Mesendoderm (in vitro differentiated cells): ENCODE measurements at regions not wholly inside any gene's neighbourhood (a gene's known extent, or its start where the extent isn't known, plus 50 kb on each side); places are given as distances from the start of the nearest gene placed in this dataset.

Source experiments
- DNase-seq: peaks from one replicate; pipeline ENCODE4 v3.0.0; 2013
- H2AK5ac ChIP-seq: 2 replicates; pipeline ENCODE4 v1.6.1; 2013; ENCODE audit warnings: low read length, inconsistent platforms
- H2BK120ac ChIP-seq: 2 replicates; pipeline ENCODE4 v1.6.1; 2013; ENCODE audit warnings: low read depth, mild to moderate bottlenecking, low read length, moderate library complexity, mixed read lengths
- H2BK15ac ChIP-seq: replicated peaks from 2 replicates; pipeline ENCODE4 v1.6.1; 2013; ENCODE audit warnings: low read depth, mild to moderate bottlenecking, moderate library complexity
- H2BK5ac ChIP-seq: 2 replicates; pipeline ENCODE4 v1.6.1; 2013; ENCODE audit warnings: low read length, inconsistent platforms
- H3K18ac ChIP-seq: 2 replicates; pipeline ENCODE4 v1.6.1; 2013; ENCODE audit warnings: mild to moderate bottlenecking, low read length, mixed read lengths
- H3K23ac ChIP-seq: one replicate; pipeline ENCODE4 v1.6.1; 2013; ENCODE audit warnings: low read length
- H3K27ac ChIP-seq: 2 replicates; pipeline ENCODE4 v1.5.1; 2013; ENCODE audit warnings: low read depth, mild to moderate bottlenecking, inconsistent platforms, low read length, moderate library complexity
- H3K27me3 ChIP-seq: 2 replicates; pipeline ENCODE4 v1.6.1; 2013; ENCODE audit warnings: low read length, control low read depth, mild to moderate bottlenecking, inconsistent platforms; ENCODE audit not compliant: insufficient read depth, poor library complexity
- H3K36me3 ChIP-seq: 2 replicates; pipeline ENCODE4 v1.6.1; 2013; ENCODE audit warnings: low read length, inconsistent platforms; ENCODE audit not compliant: control insufficient read depth, insufficient read depth
- H3K4ac ChIP-seq: one replicate; pipeline ENCODE4 v1.6.1; 2013; ENCODE audit warnings: low read depth, mild to moderate bottlenecking, low read length, moderate library complexity
- H3K4me1 ChIP-seq: 2 replicates; pipeline ENCODE4 v1.6.1; 2013; ENCODE audit warnings: low read depth, low read length, inconsistent platforms; ENCODE audit not compliant: control insufficient read depth
- H3K4me2 ChIP-seq: 2 replicates; pipeline ENCODE4 v1.6.1; 2013; ENCODE audit warnings: low read length
- H3K4me3 ChIP-seq: 2 replicates; pipeline ENCODE4 v1.5.1; 2013; ENCODE audit warnings: mild to moderate bottlenecking, low read length
- H3K56ac ChIP-seq: one replicate; pipeline ENCODE4 v1.6.1; 2013; ENCODE audit warnings: low read length
- H3K79me1 ChIP-seq: 2 replicates; pipeline ENCODE4 v1.6.1; 2013; ENCODE audit warnings: low read length, inconsistent platforms
- H3K79me2 ChIP-seq: 2 replicates; pipeline ENCODE4 v1.6.1; 2013; ENCODE audit warnings: mild to moderate bottlenecking, low read length; ENCODE audit not compliant: control insufficient read depth, insufficient read depth
- H3K9ac ChIP-seq: 2 replicates; pipeline ENCODE4 v1.6.1; 2013; ENCODE audit warnings: low read length, inconsistent platforms
- H4K5ac ChIP-seq: one replicate; pipeline ENCODE4 v1.6.1; 2013; ENCODE audit warnings: low read length
- H4K8ac ChIP-seq: one replicate; pipeline ENCODE4 v1.6.1; 2013; ENCODE audit warnings: low read depth, mild to moderate bottlenecking, control low read depth, low read length, moderate library complexity
- WGBS: extraction: QIAGEN DNeasy Blood & Tissue Kit; methylation state at CpG from one replicate; pipeline ENCODE4 v1.1.7; 2013; ENCODE audit warnings: low lambda C conversion rate, missing lambda C conversion rate; ENCODE audit not compliant: insufficient coverage; ENCODE audit errors: extremely low coverage; 5-methylcytosine and 5-hydroxymethylcytosine counted together

DNA sequence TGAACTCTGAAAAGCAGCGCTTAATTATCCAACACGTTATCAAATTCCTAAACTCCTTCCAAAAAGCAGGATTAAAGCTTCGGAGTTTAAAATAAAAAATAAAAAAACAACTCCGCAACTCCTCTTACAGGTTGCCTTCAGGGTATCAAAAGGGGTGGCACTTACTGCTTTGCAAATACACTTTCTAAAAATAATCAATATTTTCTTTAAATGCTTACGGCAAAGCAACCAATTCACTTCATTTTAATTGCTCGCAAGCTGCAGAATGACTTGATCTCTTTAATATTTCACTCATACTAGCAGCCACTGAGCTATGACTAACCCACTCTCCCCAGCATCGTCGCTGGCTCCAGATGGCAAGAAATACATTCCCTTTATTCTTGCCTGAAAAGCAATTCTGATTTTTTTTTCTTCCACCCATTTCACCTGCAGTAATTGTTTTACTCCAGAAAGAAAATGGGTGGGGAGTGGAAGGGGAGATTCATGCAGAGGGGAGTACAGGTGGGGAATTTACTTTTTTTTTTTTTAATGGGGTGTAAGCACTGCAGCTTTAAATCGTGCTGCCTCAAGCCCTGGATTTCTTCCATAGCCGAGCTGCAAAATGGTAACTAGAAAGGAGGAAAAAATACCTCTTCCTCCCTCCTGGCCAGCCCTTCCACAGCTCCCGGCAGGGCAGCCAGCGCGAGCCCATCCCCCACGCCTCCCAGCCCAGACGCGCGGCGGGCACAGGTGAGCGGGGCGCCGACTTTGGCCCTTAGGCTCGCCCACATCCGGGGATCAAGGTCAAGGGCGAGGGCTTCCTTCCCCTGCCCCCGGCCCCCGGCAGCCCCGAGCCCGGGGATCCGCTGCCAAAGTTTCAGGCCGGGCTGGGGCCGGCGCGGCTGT lies 54.2 kb upstream of the FHIP2A start:
- DNase-seq = peak; percentile 35
- H4K8ac ChIP-seq = no peak overlapping the region
- H2BK120ac ChIP-seq = no peak overlapping the region
- H2AK5ac ChIP-seq = no peak overlapping the region
- H3K79me2 ChIP-seq = no peaks in the 10 kb centered on the region
- H3K9ac ChIP-seq = peak overlapping the region; percentile 38
- peak overlapping the region; percentile 70 for H3K56ac ChIP-seq
- H3K27ac ChIP-seq = no peak overlapping the region
- H3K79me1 ChIP-seq = no peaks in the 10 kb centered on the region
- H3K36me3 ChIP-seq = no peaks in the 10 kb centered on the region
- H2BK5ac ChIP-seq = no peak overlapping the region
- no CpG with 5 or more reads among the region's 33 CpGs for WGBS
- H2BK15ac ChIP-seq = no peak overlapping the region
- H3K4me1 ChIP-seq = peaks cover 2% of the 10 kb centered on the region
- no peak overlapping the region for H3K23ac ChIP-seq
- no peak overlapping the region for H3K4ac ChIP-seq
- H3K18ac ChIP-seq = peak overlapping the region; percentile 71
- no peaks in the 10 kb centered on the region for H3K27me3 ChIP-seq
- H3K4me3 ChIP-seq = peak overlapping the region; percentile 25
- peak overlapping the region; percentile 54 for H3K4me2 ChIP-seq
- H4K5ac ChIP-seq = no peak overlapping the region

DNA sequence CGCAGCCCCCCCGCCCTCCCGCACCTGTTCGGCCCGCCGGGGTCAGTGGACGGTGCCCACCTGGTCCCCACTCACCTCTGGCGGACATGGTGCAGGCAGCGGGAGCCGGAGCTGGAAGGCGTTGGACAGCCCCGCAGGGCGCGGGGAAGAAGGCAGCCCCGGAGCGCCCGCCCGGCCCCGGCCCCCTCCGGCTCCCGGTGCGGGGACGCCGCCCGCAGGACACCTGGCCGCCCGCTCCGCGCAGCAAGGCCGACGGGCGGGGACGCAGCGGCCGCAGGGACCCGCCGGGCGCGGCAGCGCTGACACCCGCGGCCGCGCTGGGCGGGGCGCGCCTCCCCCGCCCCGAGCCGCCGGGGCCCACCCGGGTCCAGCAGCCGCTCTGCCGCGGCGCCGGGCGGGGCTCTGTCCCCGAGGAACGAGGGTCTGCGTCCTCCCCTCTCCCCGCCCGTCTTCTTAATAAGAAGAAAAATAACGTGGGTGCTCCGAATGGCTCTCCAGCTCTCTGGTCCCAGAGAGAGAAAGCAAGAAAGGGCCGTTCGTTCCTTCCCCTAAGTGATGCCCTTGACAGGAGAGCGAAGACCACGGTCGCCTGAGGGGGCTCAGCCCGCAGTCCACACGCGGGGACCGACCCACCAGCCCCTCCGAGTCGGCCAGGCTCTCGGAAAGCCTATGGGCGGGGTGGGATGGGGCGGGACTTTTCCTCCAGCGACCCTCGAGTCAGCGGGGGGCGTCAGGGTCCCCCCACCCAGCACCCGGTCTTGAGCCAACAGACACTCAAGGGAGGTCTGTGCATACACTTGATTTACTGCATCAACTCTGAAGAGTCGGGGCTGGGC lies 53.4 kb upstream of the FHIP2A start:
- Histone ChIP-seq H3K4me1 (peaks cover 2% of the 10 kb centered on the region), H3K9ac (peak overlapping the region; percentile 45), H4K5ac (no peak overlapping the region), H2BK15ac (no peak overlapping the region), H2BK120ac (no peak overlapping the region), H3K27me3 (no peaks in the 10 kb centered on the region), H3K36me3 (no peaks in the 10 kb centered on the region), H3K4me2 (peak overlapping the region; percentile 57), H3K4me3 (peak overlapping the region; percentile 20), H3K18ac (peak overlapping the region; percentile 71), H3K4ac (no peak overlapping the region), H3K79me2 (no peaks in the 10 kb centered on the region), H2BK5ac (no peak overlapping the region), H3K56ac (peak overlapping the region; percentile 70), H3K79me1 (no peaks in the 10 kb centered on the region), H3K27ac (no peak overlapping the region), H2AK5ac (no peak overlapping the region), H4K8ac (no peak overlapping the region), H3K23ac (no peak overlapping the region)
- no CpG with 5 or more reads among the region's 85 CpGs for WGBS
- DNase-seq = peak; percentile 37

DNA sequence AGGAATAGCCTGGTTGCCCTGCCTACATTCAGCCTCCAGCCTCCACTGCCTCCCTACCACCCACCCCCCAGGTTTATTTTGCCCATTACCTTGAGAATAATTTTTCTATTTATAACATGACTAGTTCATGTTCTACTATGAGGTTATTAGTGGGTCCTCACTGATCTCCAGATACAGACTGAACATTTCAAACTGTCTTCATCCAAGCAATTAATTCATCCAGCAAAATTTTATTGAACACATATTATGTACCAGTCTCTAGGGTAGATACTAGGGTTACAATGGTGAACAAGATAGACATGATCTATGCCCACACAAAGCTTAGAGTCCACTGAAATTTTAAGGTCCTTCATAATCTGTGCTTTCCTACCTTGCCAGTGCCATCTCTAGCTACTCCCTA lies 51.6 kb upstream of the FHIP2A start:
- no peak overlapping the region for H4K8ac ChIP-seq
- no peak overlapping the region for H3K23ac ChIP-seq
- H3K36me3 ChIP-seq = no peaks in the 10 kb centered on the region
- no peak overlapping the region for H3K56ac ChIP-seq
- no peaks in the 10 kb centered on the region for H3K27me3 ChIP-seq
- H4K5ac ChIP-seq = no peak overlapping the region
- no peak overlapping the region for H3K18ac ChIP-seq
- no peak overlapping the region for H3K4ac ChIP-seq
- DNase-seq = no peak
- no peak overlapping the region for H2BK15ac ChIP-seq
- H3K4me1 ChIP-seq = peaks cover 2% of the 10 kb centered on the region
- H3K79me2 ChIP-seq = no peaks in the 10 kb centered on the region
- no peaks in the 10 kb centered on the region for H3K79me1 ChIP-seq
- H2AK5ac ChIP-seq = no peak overlapping the region
- no peak overlapping the region for H3K4me2 ChIP-seq
- H3K4me3 ChIP-seq = no peak overlapping the region
- no peak overlapping the region for H2BK5ac ChIP-seq
- H2BK120ac ChIP-seq = no peak overlapping the region
- H3K27ac ChIP-seq = no peak overlapping the region
- no peak overlapping the region for H3K9ac ChIP-seq

DNA sequence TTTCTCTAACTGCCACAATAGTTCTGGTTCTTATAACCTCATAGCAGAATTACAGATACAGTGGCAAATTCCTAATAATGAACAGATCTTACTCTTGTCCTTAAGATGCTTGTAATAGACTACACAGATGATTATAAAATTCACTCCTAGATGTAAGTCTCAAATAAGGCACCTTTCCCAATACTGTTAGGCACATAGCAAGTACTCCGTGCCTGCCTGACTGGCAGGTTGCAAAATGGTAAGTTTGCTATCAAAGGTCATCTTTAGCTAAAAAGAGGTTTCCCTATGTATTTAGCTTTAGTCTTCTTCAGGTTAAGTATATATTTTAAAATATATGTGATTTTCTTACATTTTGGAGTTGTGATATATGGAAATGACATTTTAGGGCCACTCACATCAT lies 50.4 kb upstream of the FHIP2A start:
- peaks cover 2% of the 10 kb centered on the region for H3K4me1 ChIP-seq
- H4K5ac ChIP-seq = no peak overlapping the region
- H4K8ac ChIP-seq = no peak overlapping the region
- WGBS = no CpG with 5 or more reads among the region's 1 CpG
- no peak overlapping the region for H2BK5ac ChIP-seq
- no peak overlapping the region for H2BK15ac ChIP-seq
- no peak for DNase-seq
- no peak overlapping the region for H3K18ac ChIP-seq
- no peak overlapping the region for H2BK120ac ChIP-seq
- H3K79me1 ChIP-seq = no peaks in the 10 kb centered on the region
- H3K56ac ChIP-seq = no peak overlapping the region
- H2AK5ac ChIP-seq = no peak overlapping the region
- H3K36me3 ChIP-seq = no peaks in the 10 kb centered on the region
- no peak overlapping the region for H3K23ac ChIP-seq
- no peaks in the 10 kb centered on the region for H3K79me2 ChIP-seq
- no peaks in the 10 kb centered on the region for H3K27me3 ChIP-seq
- H3K4me3 ChIP-seq = no peak overlapping the region
- no peak overlapping the region for H3K27ac ChIP-seq
- H3K9ac ChIP-seq = no peak overlapping the region
- no peak overlapping the region for H3K4me2 ChIP-seq
- no peak overlapping the region for H3K4ac ChIP-seq

DNA sequence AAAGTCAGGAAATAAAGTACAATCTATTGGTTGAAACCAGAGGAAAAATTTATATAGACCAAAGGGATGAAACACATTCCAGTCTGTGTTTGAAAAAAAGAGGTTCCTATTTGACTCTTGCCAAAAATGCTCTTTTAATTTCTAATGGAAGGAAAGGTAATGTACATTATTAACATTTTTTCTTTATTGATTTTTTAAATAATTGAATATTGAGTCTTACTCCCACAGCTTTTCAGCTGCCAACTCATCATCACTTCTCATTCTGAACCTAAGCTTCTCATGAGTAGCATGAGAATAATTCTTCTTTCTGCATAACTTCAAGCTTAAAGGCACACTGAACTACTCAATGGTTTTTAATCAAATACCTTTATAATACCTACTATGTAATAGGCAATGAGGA lies 49.8 kb upstream of the FHIP2A start:
- Histone ChIP-seq H3K4ac (no peak overlapping the region), H3K56ac (no peak overlapping the region), H3K18ac (no peak overlapping the region), H3K79me1 (no peaks in the 10 kb centered on the region), H3K27me3 (no peaks in the 10 kb centered on the region), H3K4me2 (no peak overlapping the region), H3K9ac (no peak overlapping the region), H2BK15ac (no peak overlapping the region), H3K79me2 (no peaks in the 10 kb centered on the region), H2BK5ac (no peak overlapping the region), H4K8ac (no peak overlapping the region), H3K4me3 (no peak overlapping the region), H3K4me1 (peaks cover 2% of the 10 kb centered on the region), H4K5ac (no peak overlapping the region), H3K27ac (no peak overlapping the region), H3K36me3 (no peaks in the 10 kb centered on the region), H2AK5ac (no peak overlapping the region), H2BK120ac (no peak overlapping the region), H3K23ac (no peak overlapping the region)
- no peak for DNase-seq
